ENCODE measurements at regions not wholly inside any gene's neighbourhood (a gene's known extent, or its start where the extent isn't known, plus 50 kb on each side); places are given as distances from the start of the nearest gene placed in this dataset.

DNA sequence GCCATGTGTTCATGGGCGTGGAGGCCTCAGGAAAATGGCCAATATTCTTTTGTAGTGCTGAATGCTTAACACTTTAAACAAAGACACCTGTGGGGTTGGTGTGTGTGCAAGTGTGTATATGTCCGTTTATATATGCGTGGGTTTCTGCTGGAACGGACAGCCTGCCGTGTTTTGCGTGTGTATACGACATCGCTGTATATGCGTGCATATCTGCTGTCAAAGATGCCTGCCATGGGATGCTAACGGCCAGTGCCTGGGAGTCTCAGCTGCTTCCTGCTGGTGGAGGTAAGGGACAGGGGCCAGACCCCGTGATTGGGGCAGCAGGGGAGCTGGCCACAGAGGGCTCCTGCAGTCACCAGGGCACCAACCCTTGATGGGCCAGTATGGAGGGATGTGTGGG, 216.3 kb upstream of the SHH start:
- intact Hi-C loops (cut with DNase I), result no loop called here
- peak in 2 of 42 donors; percentile 1 to 14 for DNase-seq

DNA sequence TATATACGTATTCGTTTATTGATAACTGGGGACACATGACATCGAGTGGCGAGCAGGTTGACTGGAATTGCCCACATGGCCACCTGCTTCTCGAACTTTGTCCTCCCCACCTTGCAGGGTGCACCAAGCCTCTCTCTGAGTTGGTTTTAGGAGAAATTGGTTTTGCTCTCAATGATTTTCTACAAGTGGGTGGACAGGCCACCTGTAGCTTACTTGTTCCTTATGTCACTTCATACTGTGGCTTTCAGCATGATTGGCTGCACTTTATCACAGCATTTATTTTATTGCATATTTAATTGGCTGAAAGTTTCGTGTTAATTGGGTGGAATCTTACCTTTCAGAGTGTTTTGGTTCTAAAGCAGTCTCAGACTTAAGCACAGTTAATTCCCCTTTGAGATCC, 215.6 kb upstream of the SHH start:
- intact Hi-C loops (cut with DNase I), result no loop called here
- peak in 4 of 42 donors; percentile 2 to 27 (median 10) for DNase-seq

DNA sequence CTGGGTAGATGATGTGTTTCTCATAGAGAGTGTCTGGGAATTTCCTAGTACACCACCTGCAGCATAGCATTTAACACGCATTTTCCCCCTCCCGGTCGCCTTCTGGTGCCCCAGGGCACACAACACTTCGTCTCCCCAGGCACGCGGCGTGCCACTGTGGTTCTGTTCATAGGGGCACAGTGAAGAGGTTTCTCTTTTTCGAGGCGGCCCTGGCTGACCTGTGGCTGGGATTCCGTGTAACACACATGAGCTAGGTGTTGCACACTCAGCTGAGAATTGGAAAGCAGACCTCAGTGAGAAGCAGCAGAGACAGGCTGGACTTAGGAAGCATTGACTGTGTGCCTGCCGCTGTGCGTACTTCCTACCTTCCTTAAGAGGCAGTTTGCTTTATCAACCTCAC, 214.3 kb upstream of the SHH start:
- intact Hi-C loops (cut with DNase I), result no loop called here

DNA sequence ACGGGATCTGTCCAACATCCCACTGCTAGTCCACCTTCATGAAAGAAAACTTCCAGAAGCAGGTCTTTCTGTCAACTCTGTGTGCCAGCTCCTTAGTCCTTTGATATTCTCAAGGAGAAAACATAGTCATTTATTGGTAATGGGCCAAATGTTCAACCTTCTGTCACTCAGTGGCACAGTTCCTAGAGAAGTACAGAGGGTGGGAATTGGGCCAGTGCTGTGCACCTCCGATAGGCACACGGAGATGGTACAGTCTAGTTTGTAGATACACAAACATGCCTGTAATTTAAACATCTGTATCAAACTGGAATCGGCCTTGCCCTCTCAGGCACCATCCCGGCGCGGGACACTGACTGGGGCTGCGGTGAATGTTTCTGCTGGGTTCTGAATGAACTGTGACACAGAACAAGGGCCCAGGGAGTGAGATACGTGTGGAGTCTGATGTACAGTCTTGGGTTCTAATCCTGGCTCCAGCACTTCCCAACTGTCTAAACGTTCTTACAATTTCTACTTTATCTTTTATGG, 213.9 kb upstream of the SHH start:
- intact Hi-C loops (cut with DNase I), result no loop called here
- peak in 6 of 42 donors; percentile 1 to 37 (median 13) for DNase-seq

More for the DNA sequence above, 214.3 kb upstream of the SHH start:
- peak in 6 of 42 donors; percentile 2 to 37 (median 20) for DNase-seq

DNA sequence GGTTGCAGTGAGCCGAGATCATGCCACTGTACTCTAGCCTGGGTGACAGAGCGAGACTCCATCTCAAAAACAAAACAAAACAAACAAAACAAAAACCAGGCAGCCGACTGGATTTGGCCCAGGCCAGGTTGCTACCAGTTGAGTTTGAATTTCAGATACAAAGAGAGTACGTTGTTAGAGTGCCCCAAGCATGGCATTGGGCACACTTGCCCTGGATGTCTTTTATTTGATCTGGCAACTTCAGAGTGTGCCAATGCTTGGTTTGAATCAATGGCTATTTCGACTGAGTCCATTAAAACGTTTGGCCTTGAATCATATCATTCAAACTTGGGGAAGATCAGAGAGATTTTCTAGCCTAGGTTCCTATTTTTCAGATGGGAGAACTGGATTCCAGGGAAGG, 213.4 kb upstream of the SHH start:
- intact Hi-C loops (cut with DNase I), result no loop called here
- DNase-seq, result peak in 2 of 42 donors; percentile 3 to 37

DNA sequence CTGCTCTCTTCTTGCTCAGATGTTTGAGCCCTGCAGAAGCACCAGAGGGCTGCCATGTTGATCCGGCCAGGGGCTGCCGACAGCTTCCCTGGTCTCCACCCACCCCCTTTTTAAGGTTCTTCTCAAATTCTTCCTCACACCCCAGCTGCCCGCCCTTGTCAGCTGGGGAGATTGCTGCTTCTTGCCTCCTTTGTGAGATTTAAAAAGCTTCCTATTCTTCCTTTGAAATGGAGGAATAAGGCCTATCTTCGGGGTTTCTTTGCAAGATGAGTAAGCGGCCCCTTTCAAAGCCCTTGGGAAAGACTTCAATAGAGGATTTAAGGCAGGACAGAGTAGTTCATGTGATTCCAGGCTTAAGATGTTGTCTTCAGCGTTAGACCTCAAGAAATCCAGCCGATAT, 211.9 kb upstream of the SHH start:
- intact Hi-C loops (cut with DNase I), result no loop called here
- DNase-seq, result peak in 6 of 42 donors; percentile 2 to 29 (median 6)

DNA sequence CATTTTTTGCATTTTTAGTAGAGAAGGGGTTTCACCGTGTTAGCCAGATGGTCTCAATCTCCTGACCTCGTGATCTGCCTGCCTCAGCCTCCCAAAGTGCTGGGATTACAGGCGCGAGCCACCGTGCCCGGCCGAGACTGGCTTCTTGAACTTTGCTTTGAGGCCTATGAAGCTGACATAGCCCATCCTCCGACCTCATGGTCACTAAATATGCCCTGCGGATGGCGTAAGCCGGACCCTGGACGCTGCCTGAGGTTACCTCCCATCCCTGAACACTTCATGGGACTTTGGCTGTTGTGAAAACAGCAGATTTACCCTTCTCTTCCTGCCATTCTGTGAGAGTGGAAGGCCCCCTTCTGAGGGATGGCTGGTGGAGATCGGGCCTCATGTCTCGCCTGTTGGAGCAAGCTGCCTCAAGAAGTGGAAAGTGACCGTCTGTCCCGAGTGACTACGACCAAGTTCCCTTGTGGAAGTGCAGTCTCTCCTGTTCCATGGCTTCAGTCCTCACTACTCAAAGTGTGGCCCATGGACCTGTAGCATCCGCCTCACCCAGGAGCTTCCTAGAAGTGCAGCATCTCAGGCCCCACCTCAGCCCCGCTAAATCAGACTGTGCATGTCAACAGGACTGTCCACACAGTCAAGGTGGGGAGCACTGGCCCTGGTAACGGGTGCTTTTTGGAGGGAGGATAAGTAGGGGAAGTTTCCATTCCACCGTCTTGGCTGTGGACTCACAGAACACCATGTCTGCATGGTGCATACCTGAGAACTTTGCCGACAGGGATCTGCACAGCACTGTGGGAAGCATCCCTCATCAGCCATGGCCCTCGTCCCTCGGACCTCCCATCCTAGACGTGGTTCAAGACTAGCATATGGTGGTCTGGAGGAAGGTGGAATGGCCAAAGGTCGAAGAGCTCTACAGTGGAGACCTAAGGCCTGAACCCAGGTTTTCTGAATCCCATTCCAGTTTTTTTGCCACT, 210.5 kb upstream of the SHH start:
- DNase-seq, result peak in 7 of 42 donors; percentile 3 to 30 (median 12)
- intact Hi-C loops (cut with DNase I), result no loop called here

DNA sequence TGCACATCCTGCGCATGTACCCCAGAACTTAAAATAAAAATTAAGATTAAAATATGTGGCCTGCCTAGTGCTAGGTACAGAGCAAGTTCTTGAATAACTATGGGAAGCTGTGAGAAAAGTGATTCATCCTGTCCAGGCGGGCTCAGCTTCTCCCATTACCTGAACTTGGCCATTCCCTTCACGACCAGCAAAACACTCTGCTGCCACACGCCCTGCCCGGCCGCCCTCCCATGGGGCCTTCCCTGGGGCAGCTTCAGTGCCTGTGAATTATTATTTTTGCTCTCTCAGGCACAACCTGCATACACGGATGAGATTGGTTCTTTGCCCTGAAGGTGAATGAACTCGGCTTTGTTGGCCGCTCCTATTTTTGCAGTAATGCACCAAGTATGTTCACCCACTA, 209.2 kb upstream of the SHH start:
- DNase-seq, result peak in 6 of 42 donors; percentile 1 to 15 (median 10)
- intact Hi-C loops (cut with DNase I), result no loop called here

DNA sequence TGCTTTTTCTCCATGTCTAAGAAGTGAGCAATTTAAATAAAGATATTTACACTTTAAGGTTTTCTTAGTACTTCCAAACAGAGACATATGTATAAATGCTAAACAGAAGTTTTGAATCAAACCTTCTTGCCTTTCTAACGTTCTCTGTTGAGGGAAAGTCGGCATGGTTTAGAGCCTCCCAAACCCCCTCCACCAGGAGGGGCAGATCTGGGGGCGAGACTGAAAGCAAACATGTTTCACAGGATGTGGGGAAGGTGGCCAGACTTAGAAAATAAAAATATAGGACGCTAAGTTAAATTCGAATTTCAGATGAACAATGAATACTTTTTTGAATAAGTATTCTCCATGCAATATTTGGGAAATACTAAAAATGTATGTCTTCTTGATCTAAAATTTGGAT, 208.3 kb upstream of the SHH start:
- intact Hi-C loops (cut with DNase I), result no loop called here
- peak in 1 of 42 donors; percentile 3 for DNase-seq

DNA sequence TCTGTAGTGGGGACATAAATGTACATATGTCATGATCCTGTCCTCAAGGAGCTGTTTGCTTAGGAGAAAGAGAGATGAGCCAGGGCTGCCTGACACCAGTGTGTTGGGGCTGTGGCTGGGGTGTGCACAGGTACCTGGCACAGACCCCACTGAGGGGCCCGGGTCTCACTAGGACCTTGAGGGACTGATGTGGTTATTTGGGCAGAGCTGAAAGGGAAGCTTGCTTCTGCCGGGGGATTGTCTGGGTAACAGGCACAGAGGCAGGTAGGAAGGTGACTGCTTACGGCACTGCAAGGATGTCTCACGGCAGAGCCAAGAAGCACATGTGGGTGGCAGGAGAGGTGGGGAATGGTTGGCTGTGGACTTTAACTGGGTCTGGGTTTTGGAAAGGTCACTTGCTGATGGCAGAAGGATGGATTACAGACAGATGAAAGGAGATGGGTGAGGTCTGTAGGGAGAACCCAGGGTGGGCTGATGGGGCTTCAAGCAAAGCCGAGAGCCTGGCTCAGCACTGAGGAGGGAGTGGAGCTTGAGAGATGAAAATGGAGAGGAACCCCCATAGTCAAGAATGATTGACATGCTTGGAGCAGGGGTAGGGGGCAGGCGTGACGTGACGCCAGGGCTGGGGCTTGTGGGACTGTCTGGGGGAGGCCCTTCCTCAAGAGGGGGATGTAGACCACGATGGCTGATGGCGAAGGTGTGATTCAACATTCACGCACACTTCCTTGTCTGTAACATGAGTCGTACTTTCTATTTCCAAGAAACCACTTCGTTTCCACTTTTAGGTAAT, 207.7 kb upstream of the SHH start:
- intact Hi-C loops (cut with DNase I), result no loop called here
- DNase-seq, result peak in 5 of 42 donors; percentile 0 to 23 (median 4)

DNA sequence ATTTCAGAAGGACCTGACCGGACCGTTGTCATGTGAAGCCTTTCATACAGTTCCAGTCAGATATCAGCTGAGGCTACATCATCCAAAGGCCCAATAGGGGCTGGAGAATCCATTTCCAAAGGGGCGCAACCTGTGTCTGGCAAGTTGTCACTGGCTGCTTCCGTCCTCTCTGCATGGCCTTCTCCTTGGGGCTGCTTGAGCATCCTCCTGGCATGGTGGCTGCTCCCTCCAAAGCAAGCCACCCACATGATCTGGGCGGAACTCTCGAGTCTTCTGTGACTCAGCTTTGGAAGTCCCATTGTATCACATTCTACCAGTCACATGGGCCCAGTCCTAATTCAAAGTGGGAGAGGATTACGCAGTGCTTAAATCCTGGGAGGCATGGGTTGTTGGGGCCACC, 207.0 kb upstream of the SHH start:
- intact Hi-C loops (cut with DNase I), result no loop called here
- peak in 3 of 42 donors; percentile 1 to 9 (median 4) for DNase-seq

DNA sequence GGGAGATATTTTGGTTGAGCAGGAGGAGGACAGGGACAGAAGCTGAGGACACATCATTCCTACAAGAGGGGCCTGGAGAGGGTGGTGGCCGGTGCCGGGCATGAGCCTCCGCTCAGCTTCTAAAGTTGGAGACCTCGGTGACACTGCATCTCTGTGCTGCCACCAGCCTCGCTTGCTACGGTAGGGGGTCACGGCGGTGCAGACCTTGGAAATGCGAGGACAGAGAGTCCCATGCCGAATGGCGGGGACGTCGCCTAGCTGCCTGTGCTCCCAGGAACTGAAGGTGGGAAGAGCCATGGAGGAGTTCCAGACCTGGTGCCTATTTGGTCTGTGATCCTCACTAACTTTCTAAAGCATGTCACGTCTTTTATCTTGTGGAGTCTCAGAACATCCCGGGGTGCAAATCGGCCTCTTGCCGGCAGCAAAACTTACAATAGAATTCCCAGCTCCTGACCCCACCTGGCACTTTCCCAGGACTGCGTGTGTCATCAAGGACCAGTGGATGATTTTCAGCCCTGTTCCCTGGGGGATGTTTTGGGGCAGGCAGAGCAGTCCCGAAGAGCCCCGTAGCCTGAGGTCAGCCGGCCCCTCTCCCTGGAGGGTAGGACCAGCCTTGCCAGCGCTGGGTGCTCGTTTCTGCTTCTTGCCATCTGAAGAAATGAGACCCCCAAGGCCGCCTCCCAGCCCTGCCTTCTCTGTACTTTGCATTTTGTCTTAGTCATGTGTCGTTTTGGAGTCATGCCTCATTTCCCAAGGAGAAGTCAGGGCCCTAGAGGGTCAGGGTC, 205.8 kb upstream of the SHH start:
- intact Hi-C loops (cut with DNase I), result no loop called here
- DNase-seq, result peak in 5 of 42 donors; percentile 1 to 31 (median 11)

DNA sequence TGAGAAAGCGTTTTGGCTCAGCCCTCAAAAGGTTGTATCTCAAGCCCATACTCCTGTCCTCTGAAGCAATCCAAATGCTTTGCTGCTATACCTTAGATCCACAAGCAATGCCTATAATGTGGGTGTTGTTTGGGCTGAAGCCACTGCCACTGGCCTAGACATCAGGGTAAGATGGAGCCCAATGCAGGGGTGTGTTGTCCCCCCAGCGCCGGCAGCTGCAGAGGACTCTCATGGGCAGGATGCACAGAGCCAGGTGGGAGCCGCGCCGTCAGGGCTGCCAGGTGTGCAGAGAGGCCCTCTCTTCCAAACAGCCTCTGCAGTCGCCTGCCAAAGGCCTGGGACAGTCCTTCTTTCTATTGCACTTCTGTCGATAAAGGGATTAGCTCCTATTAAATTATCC, 205.2 kb upstream of the SHH start:
- intact Hi-C loops (cut with DNase I), result no loop called here

DNA sequence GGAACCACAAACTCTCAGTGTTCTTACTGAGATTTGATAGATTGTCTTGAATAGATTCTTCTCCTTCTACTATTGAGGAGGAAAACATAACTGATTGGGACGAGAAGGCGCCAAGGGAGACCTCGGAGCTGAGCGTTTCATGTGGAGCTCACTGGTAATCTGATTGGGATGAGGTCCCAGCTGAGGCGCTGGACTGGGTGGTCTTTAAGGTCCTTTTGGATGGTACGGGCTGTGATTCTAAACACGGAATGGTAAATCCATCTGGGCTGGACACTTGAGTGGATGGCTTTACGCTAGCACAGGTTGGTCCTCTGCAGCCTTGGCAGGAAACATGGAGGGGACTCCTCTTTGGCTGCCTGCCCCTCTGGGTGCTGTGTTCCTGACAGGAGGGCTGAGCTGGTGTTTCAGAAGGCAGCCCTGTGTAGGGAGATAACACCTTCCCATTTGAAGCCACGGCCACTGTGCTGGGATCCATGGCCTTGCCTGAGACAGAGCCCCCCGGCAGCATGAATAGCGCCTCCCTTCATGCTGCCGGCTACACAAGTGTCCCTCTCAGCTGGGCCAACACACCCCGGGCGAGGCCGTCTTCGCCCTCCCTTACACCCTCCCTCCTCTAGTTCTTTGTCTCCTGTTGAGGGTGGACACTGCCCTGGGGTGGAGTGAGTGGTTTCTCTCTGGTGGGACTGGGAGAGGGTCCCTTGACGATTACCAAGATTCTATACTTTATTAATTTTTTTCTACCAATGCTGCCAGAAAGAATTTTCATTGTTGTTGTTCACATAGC, 203.2 kb upstream of the SHH start:
- peak in 7 of 42 donors; percentile 1 to 29 (median 9) for DNase-seq
- intact Hi-C loops (cut with DNase I), result no loop called here

More for the DNA sequence above, 205.2 kb upstream of the SHH start:
- DNase-seq, result peak in 6 of 42 donors; percentile 3 to 25 (median 8)

DNA sequence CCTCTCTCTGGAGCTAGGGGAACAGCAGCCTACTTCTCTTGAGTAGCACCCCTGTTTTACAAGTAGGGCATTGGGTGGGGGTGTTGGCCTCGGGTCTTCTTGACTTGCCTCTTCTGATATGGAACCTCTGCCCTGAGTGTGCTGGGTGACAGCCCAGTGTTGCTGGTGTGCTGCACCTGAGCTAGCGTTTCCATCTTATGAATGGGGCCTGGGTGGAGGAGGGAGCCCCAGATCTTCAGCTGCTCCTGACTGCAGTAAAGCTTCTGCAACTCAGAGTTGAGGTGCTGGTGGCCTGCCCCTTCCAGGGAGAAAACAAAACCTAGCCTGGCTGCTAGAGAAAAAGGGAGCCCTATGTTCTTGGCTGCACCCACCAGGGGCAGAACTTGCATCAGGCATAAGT, 202.5 kb upstream of the SHH start:
- intact Hi-C loops (cut with DNase I), result no loop called here
- DNase-seq, result peak in 4 of 42 donors; percentile 0 to 20 (median 10)

DNA sequence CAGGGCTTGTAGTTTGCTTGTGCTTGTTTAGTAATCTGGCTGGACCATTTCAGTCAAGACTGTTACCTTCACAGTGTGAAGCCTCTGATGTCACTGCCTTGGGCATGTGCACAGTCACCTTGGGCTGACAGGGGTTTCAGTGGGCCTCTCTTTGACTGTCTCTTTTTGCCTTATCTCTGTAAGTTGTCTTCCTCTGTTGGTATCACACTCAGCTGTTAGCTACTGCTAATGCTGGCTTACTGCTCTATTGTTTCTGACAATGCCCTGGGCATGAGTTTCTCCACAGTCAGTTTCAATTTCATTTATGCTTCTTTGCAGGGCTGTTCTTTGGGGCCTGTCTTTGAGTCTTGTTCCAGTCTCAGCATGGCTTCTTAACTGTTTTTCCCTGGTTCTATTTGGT, 201.9 kb upstream of the SHH start:
- DNase-seq, result peak in 3 of 42 donors; percentile 0 to 3 (median 2)
- intact Hi-C loops (cut with DNase I), result no loop called here

DNA sequence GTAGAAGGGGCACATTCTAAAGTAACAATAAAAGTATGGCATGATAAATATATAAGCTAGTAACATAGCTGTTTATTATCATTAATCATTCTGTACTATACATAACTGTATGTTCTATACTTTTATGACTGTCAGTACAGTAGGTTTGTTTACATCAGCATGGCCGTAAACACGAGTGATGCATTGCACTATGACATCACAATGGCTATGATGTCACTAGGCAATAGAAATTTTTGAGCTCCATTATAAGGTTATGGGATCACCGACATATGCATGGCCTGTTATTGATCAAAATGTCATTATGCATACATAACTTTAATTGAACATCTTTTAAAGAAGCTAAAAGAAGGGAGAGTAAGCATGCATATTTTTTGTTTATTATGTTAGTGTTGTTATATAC, 200.1 kb upstream of the SHH start:
- DNase-seq, result no peak
- intact Hi-C loops (cut with DNase I), result no loop called here

DNA sequence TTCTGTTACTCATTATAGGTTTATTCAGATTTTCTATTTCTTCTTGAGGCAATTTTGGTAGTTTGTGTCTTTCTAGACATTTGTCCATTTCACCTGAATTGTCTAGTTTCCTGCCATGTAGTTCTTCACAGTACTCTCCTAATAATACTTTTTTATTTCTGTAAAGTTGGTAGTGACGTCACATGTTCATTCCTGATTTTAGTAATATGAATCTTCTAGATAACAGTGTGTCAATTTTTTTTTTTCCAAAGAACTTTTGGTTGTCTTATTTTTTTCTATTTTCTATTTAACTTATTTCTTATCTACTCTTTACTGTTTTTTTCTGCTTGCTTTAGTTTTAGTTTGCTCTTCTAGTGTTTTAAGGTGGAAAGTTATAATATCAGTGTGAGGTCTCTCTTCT, 197.3 kb upstream of the SHH start:
- intact Hi-C loops (cut with DNase I), result no loop called here
- no peak for DNase-seq

Data from head of caudate nucleus (tissue), 42 donors.